ENCODE measurements at regions not wholly inside any gene's neighbourhood (a gene's known extent, or its start where the extent isn't known, plus 50 kb on each side); places are given as distances from the start of the nearest gene placed in this dataset.

DNA sequence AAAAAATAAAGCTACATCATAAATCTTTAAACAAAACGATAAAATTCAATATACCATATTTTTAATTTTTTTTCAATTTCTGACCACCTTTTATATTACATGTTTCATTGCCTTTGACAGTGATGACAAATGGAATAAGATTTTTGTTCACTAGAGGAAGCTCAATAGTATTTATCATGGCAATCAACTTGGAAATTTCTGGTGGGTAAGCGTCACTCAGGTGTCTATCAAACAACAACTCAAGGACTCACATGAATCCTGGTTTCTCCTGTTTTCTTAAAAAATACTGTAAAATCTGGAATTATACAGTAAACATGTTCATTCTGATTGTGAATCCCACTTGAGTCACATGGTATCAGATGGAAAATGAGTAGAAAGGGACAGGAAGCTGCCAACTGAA lies 782.2 kb downstream of the OTOL1 start:
- H3K9ac ChIP-seq (ENCODE audit: low read depth, low read length) = no peak overlapping the region
- no peaks in the 10 kb centered on the region for H3K36me3 ChIP-seq (ENCODE audit: insufficient read depth, low read length)
- H3K9me3 ChIP-seq (ENCODE audit: control insufficient read depth, insufficient read depth, low read length) = no peaks in the 10 kb centered on the region
- H3K4me1 ChIP-seq (ENCODE audit: insufficient read depth, low read length) = no peaks in the 10 kb centered on the region

DNA sequence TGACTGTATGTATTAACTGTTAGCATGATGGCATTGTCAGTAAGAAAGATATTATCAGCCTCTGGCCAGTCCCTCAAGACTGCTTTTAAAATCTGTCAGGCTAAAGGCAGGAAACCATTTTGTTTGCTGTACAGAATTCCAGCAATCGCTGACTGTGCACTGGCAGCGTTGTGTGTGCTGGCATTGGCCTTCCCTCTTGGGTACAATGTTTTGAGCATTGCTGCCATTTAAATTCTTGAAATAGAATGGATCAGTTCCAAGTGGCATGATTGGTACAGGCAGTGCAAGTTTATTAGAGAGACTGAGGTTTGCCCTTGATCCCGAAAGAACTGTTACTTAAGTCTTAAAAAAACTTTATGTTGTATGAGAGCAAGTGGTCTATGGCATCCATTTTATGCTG lies 788.7 kb downstream of the OTOL1 start:
- Histone ChIP-seq H3K4me1 (ENCODE audit: insufficient read depth, low read length) (no peaks in the 10 kb centered on the region), H3K9me3 (ENCODE audit: control insufficient read depth, insufficient read depth, low read length) (no peaks in the 10 kb centered on the region)

DNA sequence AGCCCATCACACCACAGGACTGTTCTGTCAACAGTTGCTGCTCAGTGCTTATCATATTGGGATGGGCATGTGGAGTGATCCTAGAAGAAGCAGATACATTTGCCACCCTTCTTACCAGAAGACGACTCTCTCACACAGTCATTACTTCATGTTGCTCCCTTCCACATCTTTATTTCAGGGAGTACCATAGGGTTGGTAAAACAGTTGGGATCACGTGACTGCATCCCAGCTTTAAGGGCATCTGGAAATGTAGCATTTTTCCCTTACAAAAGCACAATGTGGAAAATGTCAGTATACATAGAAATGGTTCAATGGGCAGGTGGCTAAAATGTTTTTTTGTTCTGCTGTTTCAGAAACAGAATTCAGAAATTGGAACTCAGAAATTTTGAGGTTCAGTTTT lies 791.0 kb downstream of the OTOL1 start:
- H3K9ac ChIP-seq (ENCODE audit: low read depth, low read length) = no peak overlapping the region

More for the DNA sequence above, 788.7 kb downstream of the OTOL1 start:
- H3K9ac ChIP-seq (ENCODE audit: low read depth, low read length) = no peak overlapping the region
- no peaks in the 10 kb centered on the region for H3K36me3 ChIP-seq (ENCODE audit: insufficient read depth, low read length)

DNA sequence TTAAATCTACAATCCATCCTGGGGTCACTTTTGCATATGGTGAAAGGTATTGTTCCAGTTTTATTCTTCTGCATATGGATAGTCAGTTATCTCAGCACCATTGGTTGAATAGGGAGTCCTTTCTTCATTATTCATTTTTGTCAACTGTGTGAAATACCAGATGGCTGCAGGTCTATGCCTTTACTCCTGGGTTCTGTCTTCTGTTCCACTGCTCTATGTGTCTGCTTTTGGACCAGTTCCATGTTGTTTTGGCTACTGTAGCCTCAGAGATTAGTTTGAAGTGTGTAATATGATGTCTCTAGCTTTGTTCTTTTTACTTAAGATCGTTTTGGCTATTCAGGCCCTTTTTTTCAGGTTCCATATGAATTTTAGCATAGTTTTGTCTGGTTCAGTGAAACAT lies 795.8 kb downstream of the OTOL1 start:
- Histone ChIP-seq H3K9me3 (ENCODE audit: control insufficient read depth, insufficient read depth, low read length) (no peaks in the 10 kb centered on the region), H3K4me1 (ENCODE audit: insufficient read depth, low read length) (peaks cover 15% of the 10 kb centered on the region), H3K9ac (ENCODE audit: low read depth, low read length) (no peak overlapping the region), H3K36me3 (ENCODE audit: insufficient read depth, low read length) (no peaks in the 10 kb centered on the region)

More for the DNA sequence above, 791.0 kb downstream of the OTOL1 start:
- Histone ChIP-seq H3K36me3 (ENCODE audit: insufficient read depth, low read length) (no peaks in the 10 kb centered on the region), H3K9me3 (ENCODE audit: control insufficient read depth, insufficient read depth, low read length) (no peaks in the 10 kb centered on the region), H3K4me1 (ENCODE audit: insufficient read depth, low read length) (no peaks in the 10 kb centered on the region)

DNA sequence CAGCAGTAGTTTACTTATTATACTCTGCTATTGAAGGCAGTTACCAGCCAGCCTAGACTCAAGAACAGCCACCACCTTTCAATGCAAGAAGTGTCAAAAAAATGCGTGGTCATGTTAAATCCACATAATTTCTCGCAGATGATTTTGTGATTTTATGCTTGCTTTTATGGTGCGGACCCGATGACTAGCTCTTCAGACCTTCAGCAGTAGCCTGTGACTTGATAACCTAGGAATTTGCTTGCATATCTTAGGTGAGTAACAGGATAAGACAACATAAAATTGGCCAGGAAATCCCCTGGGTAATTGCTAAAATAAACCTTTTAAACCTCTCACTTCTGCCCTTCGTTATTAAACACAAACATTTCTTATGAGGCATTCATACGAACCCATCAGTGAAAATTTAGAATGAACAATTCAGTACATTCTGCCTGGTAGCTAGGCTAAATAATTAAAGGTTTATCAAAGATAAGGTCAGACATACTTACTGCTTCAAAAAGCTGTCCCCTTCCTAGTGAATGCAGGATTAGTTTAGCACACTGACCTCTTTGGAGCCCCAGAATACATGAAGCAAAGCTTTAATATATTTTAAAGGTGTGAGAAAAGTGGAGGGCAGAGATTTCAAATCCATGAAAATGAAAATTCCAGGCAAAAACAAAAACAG lies 798.8 kb downstream of the OTOL1 start:
- Histone ChIP-seq H3K4me1 (ENCODE audit: insufficient read depth, low read length) (peaks cover 15% of the 10 kb centered on the region), H3K9me3 (ENCODE audit: control insufficient read depth, insufficient read depth, low read length) (0 out of 2 replicates have a peak, but pooled peaks cover 3% of the 10 kb centered on the region), H3K9ac (ENCODE audit: low read depth, low read length) (no peak overlapping the region), H3K36me3 (ENCODE audit: insufficient read depth, low read length) (no peaks in the 10 kb centered on the region)

DNA sequence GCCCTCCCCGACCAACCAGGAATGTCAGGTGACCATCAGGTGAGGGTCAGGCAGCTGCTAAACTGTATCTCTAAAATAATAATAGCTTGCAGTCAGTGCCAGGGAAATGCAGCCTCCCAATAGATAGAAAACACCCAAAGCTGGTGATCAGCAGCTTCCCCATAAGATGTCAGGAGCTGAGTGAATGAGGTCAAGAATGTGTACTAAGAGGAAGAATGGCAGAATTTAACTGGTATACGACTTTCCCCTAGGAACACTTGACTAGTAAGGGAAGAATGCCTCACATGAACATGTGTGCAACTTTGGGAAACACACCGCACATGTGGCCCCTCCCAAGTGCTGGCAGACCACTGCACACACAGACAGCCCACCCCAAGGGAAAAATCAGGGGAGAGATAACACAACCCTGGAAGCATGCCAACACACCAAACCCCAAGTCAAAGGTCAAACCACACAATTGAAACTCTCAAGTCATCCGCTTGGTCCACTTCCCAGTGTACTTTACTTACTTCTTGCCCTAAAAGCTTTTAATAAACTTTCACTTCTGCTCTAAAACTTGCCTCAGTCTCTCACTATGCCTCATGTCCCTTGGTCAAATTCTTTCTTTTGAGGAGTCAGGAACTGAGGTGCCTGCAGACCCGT lies 806.5 kb downstream of the OTOL1 start:
- no peaks in the 10 kb centered on the region for H3K36me3 ChIP-seq (ENCODE audit: insufficient read depth, low read length)
- H3K9me3 ChIP-seq (ENCODE audit: control insufficient read depth, insufficient read depth, low read length) = 0 out of 2 replicates have a peak, but pooled peaks cover 3% of the 10 kb centered on the region
- no peak overlapping the region for H3K9ac ChIP-seq (ENCODE audit: low read depth, low read length)
- H3K4me1 ChIP-seq (ENCODE audit: insufficient read depth, low read length) = no peaks in the 10 kb centered on the region

DNA sequence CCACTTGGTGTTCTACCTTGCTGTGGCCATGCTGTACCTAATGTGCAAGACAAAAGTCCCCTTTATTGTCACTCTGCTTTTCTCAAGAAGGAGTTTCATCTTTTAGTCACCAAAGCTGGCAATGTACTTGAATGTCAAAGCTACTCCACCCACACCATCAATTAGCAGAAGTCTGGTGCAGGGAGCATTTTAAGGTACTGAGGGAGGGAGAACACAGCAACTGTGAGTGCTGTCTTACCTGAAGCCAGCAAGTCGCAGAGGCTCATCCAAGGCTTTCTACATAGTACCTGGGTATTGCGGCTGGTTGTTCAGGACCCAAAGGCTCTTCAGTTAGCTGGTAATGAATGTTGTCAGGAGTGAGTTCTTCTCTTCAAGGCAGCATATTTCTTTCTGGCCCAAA lies 820.4 kb downstream of the OTOL1 start:
- H3K9me3 ChIP-seq (ENCODE audit: control insufficient read depth, insufficient read depth, low read length) = no peaks in the 10 kb centered on the region; the same call in 1 of the 2 replicates
- no peak overlapping the region for H3K9ac ChIP-seq (ENCODE audit: low read depth, low read length)
- H3K36me3 ChIP-seq (ENCODE audit: insufficient read depth, low read length) = no peaks in the 10 kb centered on the region
- H3K4me1 ChIP-seq (ENCODE audit: insufficient read depth, low read length) = no peaks in the 10 kb centered on the region

DNA sequence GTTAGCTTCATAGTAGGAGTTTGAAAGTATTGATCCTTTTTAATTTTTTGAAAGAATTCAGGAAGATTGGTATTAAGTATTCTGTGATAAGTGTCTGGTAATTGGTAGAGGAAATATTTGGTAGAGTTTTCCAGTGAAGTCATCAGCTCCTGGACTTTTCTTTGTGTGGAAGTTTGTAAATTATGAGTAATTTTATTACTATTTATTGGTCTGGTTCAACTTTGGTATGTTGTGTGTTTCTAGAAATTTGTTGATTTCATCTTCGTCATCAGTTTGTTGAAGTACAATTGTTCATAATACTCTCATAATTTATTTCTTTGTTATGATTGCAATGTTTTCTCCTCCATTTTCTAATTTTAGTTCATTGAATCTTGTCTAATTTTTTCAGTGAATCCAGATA lies 832.0 kb downstream of the OTOL1 start:
- Histone ChIP-seq H3K4me1 (ENCODE audit: insufficient read depth, low read length) (no peaks in the 10 kb centered on the region), H3K9me3 (ENCODE audit: control insufficient read depth, insufficient read depth, low read length) (0 out of 2 replicates have a peak, but pooled peaks cover 6% of the 10 kb centered on the region), H3K9ac (ENCODE audit: low read depth, low read length) (no peak overlapping the region), H3K36me3 (ENCODE audit: insufficient read depth, low read length) (no peaks in the 10 kb centered on the region; the same call in 1 of the 2 replicates)

DNA sequence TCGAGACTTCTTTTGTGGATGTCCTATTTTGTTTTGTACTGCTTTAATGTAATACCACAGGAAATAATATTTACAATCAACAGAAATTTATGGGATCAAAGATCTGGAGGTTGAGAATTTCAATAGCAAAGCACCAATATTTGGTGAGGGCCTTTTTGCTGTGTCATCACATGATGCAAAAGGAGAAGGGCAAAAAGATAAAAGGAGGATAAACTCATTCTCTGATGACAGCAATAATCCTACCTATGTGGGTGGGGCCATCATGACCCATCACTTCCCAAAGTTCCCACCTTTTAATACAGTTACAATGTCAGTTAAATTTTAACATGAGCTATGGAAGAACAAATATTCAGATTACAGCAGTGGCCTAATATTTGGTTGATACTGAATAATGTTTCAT lies 832.9 kb downstream of the OTOL1 start:
- H3K9me3 ChIP-seq (ENCODE audit: control insufficient read depth, insufficient read depth, low read length) = 0 out of 2 replicates have a peak, but pooled peaks cover 6% of the 10 kb centered on the region
- H3K4me1 ChIP-seq (ENCODE audit: insufficient read depth, low read length) = no peaks in the 10 kb centered on the region
- no peak overlapping the region for H3K9ac ChIP-seq (ENCODE audit: low read depth, low read length)
- H3K36me3 ChIP-seq (ENCODE audit: insufficient read depth, low read length) = no peaks in the 10 kb centered on the region; the same call in 1 of the 2 replicates

DNA sequence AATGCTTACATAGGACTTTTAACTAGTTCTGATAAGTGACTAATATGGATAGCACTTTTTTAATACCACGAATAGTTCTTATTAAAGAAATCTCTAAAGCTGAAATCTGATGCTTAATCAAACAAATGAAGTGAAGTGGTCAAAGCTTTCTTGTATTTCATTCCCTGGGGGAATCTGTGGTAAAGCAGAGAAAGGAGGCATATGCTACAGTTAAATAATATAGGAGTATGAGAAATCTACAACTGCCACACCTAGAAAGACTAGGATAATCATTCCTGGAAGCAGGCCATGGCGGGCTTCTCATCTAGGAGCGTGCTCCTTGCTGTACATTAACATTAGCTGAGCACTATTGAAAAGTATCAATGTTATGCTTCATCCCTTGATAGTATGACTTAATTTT lies 835.7 kb downstream of the OTOL1 start:
- Histone ChIP-seq H3K9me3 (ENCODE audit: control insufficient read depth, insufficient read depth, low read length) (peaks cover 12% of the 10 kb centered on the region; the same call in 1 of the 2 replicates), H3K4me1 (ENCODE audit: insufficient read depth, low read length) (no peaks in the 10 kb centered on the region), H3K9ac (ENCODE audit: low read depth, low read length) (no peak overlapping the region), H3K36me3 (ENCODE audit: insufficient read depth, low read length) (no peaks in the 10 kb centered on the region; the same call in 1 of the 2 replicates)

DNA sequence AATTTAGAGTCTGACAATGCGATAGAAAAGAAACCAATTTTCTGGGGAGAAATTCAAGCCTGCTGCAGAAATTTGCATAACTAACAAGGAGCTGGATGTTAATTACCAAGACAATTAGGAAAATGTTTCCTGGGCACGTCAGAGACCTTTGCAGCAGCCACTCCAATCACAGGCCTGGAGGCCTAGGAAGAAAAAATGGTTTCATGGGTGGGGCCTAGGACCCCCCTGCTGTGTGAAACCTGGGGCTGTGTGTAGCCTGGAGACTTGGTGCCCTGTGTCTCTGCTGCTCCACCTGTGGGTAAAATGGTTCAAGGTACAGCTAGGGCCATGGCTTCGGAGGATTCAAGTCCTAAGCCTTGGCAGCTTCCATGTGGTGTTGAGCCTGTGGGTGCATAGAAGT lies 837.9 kb downstream of the OTOL1 start:
- Histone ChIP-seq H3K36me3 (ENCODE audit: insufficient read depth, low read length) (no peaks in the 10 kb centered on the region; the same call in 1 of the 2 replicates), H3K4me1 (ENCODE audit: insufficient read depth, low read length) (no peaks in the 10 kb centered on the region), H3K9ac (ENCODE audit: low read depth, low read length) (no peak overlapping the region), H3K9me3 (ENCODE audit: control insufficient read depth, insufficient read depth, low read length) (peaks cover 12% of the 10 kb centered on the region; the same call in 1 of the 2 replicates)

DNA sequence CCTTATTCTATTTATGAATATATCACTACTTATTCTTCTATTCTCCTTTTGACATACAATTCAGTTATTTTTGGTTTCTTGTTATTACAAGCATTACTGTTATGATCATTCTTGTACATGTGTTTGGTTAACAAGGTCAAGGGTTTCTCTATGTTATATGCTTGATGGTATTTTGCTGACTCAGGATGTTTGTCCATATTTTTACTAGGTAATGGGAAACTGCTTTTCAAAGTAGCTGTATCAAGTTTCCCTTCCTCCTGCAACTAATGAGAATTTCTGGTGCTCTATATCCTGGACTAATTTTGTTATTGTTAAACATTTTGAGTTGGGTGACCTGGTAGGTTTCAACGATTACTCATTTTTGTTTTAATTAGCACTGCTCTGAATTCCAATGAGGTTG lies 841.0 kb downstream of the OTOL1 start:
- Histone ChIP-seq H3K9me3 (ENCODE audit: control insufficient read depth, insufficient read depth, low read length) (peaks cover 12% of the 10 kb centered on the region; the same call in 1 of the 2 replicates), H3K9ac (ENCODE audit: low read depth, low read length) (no peak overlapping the region), H3K4me1 (ENCODE audit: insufficient read depth, low read length) (no peaks in the 10 kb centered on the region), H3K36me3 (ENCODE audit: insufficient read depth, low read length) (no peaks in the 10 kb centered on the region; the same call in 1 of the 2 replicates)

DNA sequence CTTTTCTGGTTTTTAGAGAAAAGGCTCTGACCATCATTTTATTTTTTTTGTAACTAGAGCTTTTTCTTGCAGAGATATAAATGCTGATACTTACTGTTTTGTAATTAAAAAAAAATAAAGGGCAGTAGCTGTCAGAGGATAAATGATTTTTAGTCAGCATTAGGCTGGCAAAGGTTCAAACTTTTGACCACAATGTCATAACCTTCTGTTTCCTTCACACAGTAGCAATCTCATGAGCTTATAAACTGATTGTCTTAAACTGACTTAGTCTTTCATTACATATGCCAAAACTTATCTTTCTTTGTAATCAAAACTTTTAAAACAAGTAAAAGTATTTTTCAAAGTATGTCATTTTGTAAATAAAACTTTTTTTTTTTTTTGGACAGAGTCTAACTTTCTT lies 841.9 kb downstream of the OTOL1 start:
- Histone ChIP-seq H3K4me1 (ENCODE audit: insufficient read depth, low read length) (no peaks in the 10 kb centered on the region), H3K9me3 (ENCODE audit: control insufficient read depth, insufficient read depth, low read length) (peaks cover 6% of the 10 kb centered on the region; the same call in 1 of the 2 replicates), H3K9ac (ENCODE audit: low read depth, low read length) (no peak overlapping the region), H3K36me3 (ENCODE audit: insufficient read depth, low read length) (no peaks in the 10 kb centered on the region)

DNA sequence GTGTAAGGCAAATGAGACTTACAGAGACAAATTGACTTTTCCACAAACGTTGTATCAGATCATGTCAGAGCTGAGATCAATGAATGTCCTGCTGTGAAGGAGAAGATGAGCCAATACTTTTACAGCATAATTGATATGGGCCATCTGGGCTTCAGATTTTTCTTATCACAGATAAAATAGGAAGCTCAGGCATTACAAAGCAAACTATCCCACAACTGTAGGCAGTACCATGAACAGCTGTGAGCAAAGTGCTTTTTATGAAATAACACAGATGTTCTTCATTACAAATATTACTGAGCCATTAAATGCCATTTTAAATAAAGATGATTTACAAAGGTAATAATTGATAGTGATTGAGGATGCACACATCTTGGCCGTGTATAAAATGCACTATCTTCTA lies 852.3 kb downstream of the OTOL1 start:
- Histone ChIP-seq H3K9me3 (ENCODE audit: control insufficient read depth, insufficient read depth, low read length) (no peaks in the 10 kb centered on the region), H3K9ac (ENCODE audit: low read depth, low read length) (no peak overlapping the region), H3K36me3 (ENCODE audit: insufficient read depth, low read length) (no peaks in the 10 kb centered on the region), H3K4me1 (ENCODE audit: insufficient read depth, low read length) (no peaks in the 10 kb centered on the region)

DNA sequence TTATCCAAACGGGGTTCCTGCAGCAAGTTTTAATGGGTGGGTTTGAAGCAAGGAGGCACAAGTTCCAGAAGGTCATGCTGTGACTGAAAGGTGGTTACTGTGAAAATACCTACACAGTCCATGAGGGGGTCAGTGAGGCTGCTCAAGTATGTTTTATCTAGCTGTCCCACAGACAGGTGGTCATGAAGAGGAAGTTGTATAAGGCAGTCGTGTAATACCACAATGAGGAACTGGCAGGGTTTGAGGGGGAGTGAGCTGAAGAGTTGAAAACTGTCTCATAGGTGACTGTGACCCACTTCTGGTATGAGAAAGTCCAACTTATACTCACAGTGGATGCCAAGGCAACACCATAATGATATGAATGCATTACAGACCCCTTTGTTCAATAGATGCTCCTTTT lies 856.8 kb downstream of the OTOL1 start:
- H3K9me3 ChIP-seq (ENCODE audit: control insufficient read depth, insufficient read depth, low read length) = no peaks in the 10 kb centered on the region
- no peak overlapping the region for H3K9ac ChIP-seq (ENCODE audit: low read depth, low read length)
- no peaks in the 10 kb centered on the region for H3K36me3 ChIP-seq (ENCODE audit: insufficient read depth, low read length)
- no peaks in the 10 kb centered on the region for H3K4me1 ChIP-seq (ENCODE audit: insufficient read depth, low read length)
